A549 (cell line): ENCODE measurements at regions not wholly inside any gene's neighbourhood (a gene's known extent, or its start where the extent isn't known, plus 50 kb on each side); places are given as distances from the start of the nearest gene placed in this dataset.

Source experiments
- ATAC-seq, 2 experiments: fragments of 200-7000 bp in 1 of 2; fragments of >200 bp in 1 of 2; cut with Nextera tagmentation in 1 of 2; cut with Tn5 transposase in 1 of 2; 3 replicates each; pipeline versions ENCODE4 v1.8.0 to v1.9.1; 2018 to 2020; ENCODE audit warnings: mild to moderate bottlenecking in 1 of 2, moderate library complexity in 1 of 2
- CTCF ChIA-PET: fragments of 300-600 bp; sonication (Branson Sonifier 250); formaldehyde crosslinking; extraction: SDS; loops from one replicate; lab custom pipeline; 2021; ENCODE audit warnings: antibody characterized with exemption, inconsistent platforms; lab: Yijun Ruan, JAX
- POLR2A ChIA-PET: fragments of 350-600 bp; formaldehyde crosslinking; extraction: SDS; loops from one replicate; lab custom pipeline; 2021; ENCODE audit warnings: antibody characterized with exemption, inconsistent platforms; lab: Yijun Ruan, JAX
- DNase-seq, 2 experiments: peaks; one replicate each; pipeline versions ENCODE4 v3.0.0 to v3.0.0-alpha.2; 2011 to 2016; ENCODE audit warnings: low read depth in 1 of 2, low spot score in 1 of 2
- FAIRE-seq: peaks from 2 replicates; lab custom pipeline; 2011; peaks lifted over from hg19 to GRCh38; lab: Jason Lieb, UNC
- H3K27ac ChIP-seq, 2 experiments: fragments of >200 bp; sonication (Bioruptor Twin); formaldehyde crosslinking; 3 replicates each; pipeline ENCODE4 v1.5.1; 2016 to 2017
- H3K4me1 ChIP-seq: fragments of >200 bp; sonication (Bioruptor Twin); formaldehyde crosslinking; 3 replicates; pipeline ENCODE4 v1.6.1; 2016
- H3K4me2 ChIP-seq: fragments of >200 bp; sonication (Bioruptor Twin); formaldehyde crosslinking; 3 replicates; pipeline ENCODE4 v1.6.1; 2016
- H3K4me3 ChIP-seq: fragments of >200 bp; sonication (Bioruptor Twin); formaldehyde crosslinking; 3 replicates; pipeline ENCODE4 v1.5.1; 2016
- H3K9me3 ChIP-seq: fragments of >200 bp; sonication (Bioruptor Twin); formaldehyde crosslinking; 3 replicates; pipeline ENCODE4 v1.6.1; 2016
- CBX2 ChIP-seq: fragments of 200-600 bp; sonication (generic); IDR thresholded peaks from 2 replicates; pipeline ENCODE4 v1.6.1; 2016; ENCODE audit warnings: low read depth, mild to moderate bottlenecking, borderline replicate concordance
- CTCF ChIP-seq: fragments of >200 bp; sonication (Bioruptor Twin); formaldehyde crosslinking; IDR thresholded peaks from 3 replicates; pipeline ENCODE4 v1.5.1; 2016
- EHMT2 ChIP-seq: fragments of 200-600 bp; sonication (generic); IDR thresholded peaks from 2 replicates; pipeline ENCODE4 v1.6.1; 2016; ENCODE audit warnings: antibody characterized with exemption, low read depth, mild to moderate bottlenecking, moderate library complexity
- ESRRA ChIP-seq: fragments of 150-350 bp; IDR thresholded peaks from 2 replicates; pipeline ENCODE4 v1.6.1; 2014; ENCODE audit warnings: mild to moderate bottlenecking, low read length, borderline replicate concordance
- FOSB ChIP-seq: fragments of 250-450 bp; sonication (Bioruptor Pico); IDR thresholded peaks from 2 replicates; pipeline ENCODE4 v1.5.0; 2020; ENCODE audit warnings: mild to moderate bottlenecking, moderate library complexity
- GATA3 ChIP-seq: IDR thresholded peaks from 2 replicates; pipeline ENCODE4 v1.6.1; 2012; ENCODE audit warnings: borderline replicate concordance
- HDAC2 ChIP-seq: fragments of 200-600 bp; sonication (generic); IDR thresholded peaks from 2 replicates; pipeline ENCODE4 v1.6.1; 2016
- HES2 ChIP-seq: fragments of >200 bp; sonication (Bioruptor Twin); formaldehyde crosslinking; IDR thresholded peaks from 2 replicates; pipeline ENCODE4 v1.6.1; 2016
- HEYL ChIP-seq: fragments of 250-450 bp; sonication (Bioruptor Pico); IDR thresholded peaks from 2 replicates; pipeline ENCODE4 v1.8.0; 2021; ENCODE audit warnings: mild to moderate bottlenecking, moderate library complexity
- HMGXB4 ChIP-seq: fragments of 250-450 bp; sonication (Bioruptor Pico); IDR thresholded peaks from 2 replicates; pipeline ENCODE4 v1.5.0; 2021; ENCODE audit warnings: mild to moderate bottlenecking, moderate library complexity, borderline replicate concordance
- HOXB13 ChIP-seq: fragments of 250-450 bp; sonication (Bioruptor Pico); IDR thresholded peaks from 2 replicates; pipeline ENCODE4 v1.5.0; 2020; ENCODE audit warnings: low read depth, mild to moderate bottlenecking, moderate library complexity
- MAZ ChIP-seq: fragments of 150-350 bp; IDR thresholded peaks from 2 replicates; pipeline ENCODE4 v1.6.1; 2014; ENCODE audit warnings: antibody characterized with exemption, low read depth, low read length, borderline replicate concordance
- MYC ChIP-seq: IDR thresholded peaks from 2 replicates; pipeline ENCODE4 v1.6.1; 2012; ENCODE audit warnings: mild to moderate bottlenecking, inconsistent platforms, low read length, improper control_type of control experiment, borderline replicate concordance
- NFE2L2 ChIP-seq: fragments of 150-350 bp; conservative IDR thresholded peaks from 2 replicates; pipeline ENCODE4 v1.6.1; 2014; ENCODE audit warnings: low read length
- RAD21 ChIP-seq, 2 experiments: fragments of >200 bp in 1 of 2; sonication (Bioruptor Twin) in 1 of 2; formaldehyde crosslinking in 1 of 2; IDR thresholded peaks in 1 of 2; conservative IDR thresholded peaks in 1 of 2; 2 replicates in 1 of 2; 3 replicates in 1 of 2; pipeline ENCODE4 v1.6.1; 2012 to 2018; ENCODE audit warnings: inconsistent platforms in 1 of 2
- RFX5 ChIP-seq: fragments of 450-650 bp; IDR thresholded peaks from 2 replicates; pipeline ENCODE4 v1.7.1; 2014; ENCODE audit warnings: antibody characterized with exemption, mild to moderate bottlenecking, moderate library complexity
- SMC3 ChIP-seq: fragments of >200 bp; sonication (Bioruptor Twin); formaldehyde crosslinking; IDR thresholded peaks from 3 replicates; pipeline ENCODE4 v1.6.1; 2018; ENCODE audit warnings: inconsistent platforms
- ZC3H11A ChIP-seq: fragments of 450-650 bp; IDR thresholded peaks from 2 replicates; pipeline ENCODE4 v1.6.1; 2014; ENCODE audit warnings: antibody characterized with exemption, mild to moderate bottlenecking
- WGBS: methylation state at CpG from one replicate; pipeline ENCODE4 v1.1.6; 2017; ENCODE audit errors: missing lambda C conversion rate; 5-methylcytosine and 5-hydroxymethylcytosine counted together
- TF ChIP-seq, protein P1 (sequence below): fragments of 150-350 bp; IDR thresholded peaks from 2 replicates; pipeline ENCODE4 v1.6.1; 2014; ENCODE audit warnings: low read depth, mild to moderate bottlenecking, low read length
- TF ChIP-seq, protein P2 (sequence below): fragments of 200-600 bp; sonication (generic); IDR thresholded peaks from 2 replicates; pipeline ENCODE4 v1.6.1; 2016; ENCODE audit warnings: antibody characterized with exemption, mild to moderate bottlenecking, moderate library complexity

- TF ChIP-seq, protein P1, sequence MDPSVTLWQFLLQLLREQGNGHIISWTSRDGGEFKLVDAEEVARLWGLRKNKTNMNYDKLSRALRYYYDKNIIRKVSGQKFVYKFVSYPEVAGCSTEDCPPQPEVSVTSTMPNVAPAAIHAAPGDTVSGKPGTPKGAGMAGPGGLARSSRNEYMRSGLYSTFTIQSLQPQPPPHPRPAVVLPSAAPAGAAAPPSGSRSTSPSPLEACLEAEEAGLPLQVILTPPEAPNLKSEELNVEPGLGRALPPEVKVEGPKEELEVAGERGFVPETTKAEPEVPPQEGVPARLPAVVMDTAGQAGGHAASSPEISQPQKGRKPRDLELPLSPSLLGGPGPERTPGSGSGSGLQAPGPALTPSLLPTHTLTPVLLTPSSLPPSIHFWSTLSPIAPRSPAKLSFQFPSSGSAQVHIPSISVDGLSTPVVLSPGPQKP = no peak
- TF ChIP-seq ZC3H11A (no peak), HMGXB4 (no peak), RAD21 (conservative IDR thresholded peaks at IDR 0.05 in 1 of 2, IDR thresholded peaks at IDR 0.05 in 1 of 2) (no peak), SMC3 (no peak), HEYL (CRISPR knock-in tag) (no peak), EHMT2 (no peak)
- TF ChIP-seq, all 56 proteins: peak for 0
Measured at GRCh38 chr13:107665926-107666458, 549.3 kb downstream of the LIG4 start (continued).

DNA sequence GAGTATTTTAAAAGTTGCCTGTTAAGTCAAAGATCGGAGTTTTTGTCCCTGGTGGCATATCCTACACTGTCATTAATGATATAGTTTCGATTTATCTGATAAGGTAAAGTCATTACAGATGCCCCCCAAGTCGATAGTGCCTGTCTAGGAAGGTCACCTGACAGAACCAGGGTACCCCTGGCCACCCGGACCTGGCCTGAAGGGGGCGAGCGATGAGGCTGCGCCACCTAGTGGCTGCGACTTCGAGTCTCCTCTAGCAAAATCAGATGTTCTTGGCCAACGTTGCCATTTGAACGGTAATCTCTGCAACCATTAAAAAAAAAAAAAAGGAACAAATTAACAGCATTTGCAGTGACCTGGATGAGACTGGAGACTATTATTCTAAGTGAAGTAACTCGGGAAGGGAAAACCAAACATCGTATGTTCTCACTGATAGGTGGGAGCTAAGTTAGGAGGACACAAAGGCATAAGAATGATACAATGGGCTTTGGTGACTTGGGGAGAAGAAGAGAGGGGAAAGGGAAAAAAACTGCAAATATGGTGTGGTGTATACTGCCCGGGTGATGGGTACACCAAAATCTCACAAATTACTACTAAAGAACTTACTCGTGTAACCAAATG lies 565.1 kb downstream of the LIG4 start:
- Histone ChIP-seq H3K4me2 (no peak overlapping the region), H3K4me3 (no peak overlapping the region), H3K27ac (no peak overlapping the region), H3K4me1 (no peaks in the 10 kb centered on the region), H3K9me3 (no peaks in the 10 kb centered on the region)
- FAIRE-seq = no peak
- peak in 1 of 2 experiments; percentile 86; a peak in 3 of 6 replicates for ATAC-seq
- peak in 1 of 2 experiments; percentile 27 for DNase-seq
- ChIA-PET POLR2A (no interaction called here), CTCF (interaction anchor here (0.6 to 1.2 kb wide), 6 partner anchors 11 to 1100 kb away, joined by 3 to 5 read pairs (median 3); no protein-coding TSS in a partner anchor)
- peak; percentile 24 to 43; a peak in 4 of 5 replicates for TF ChIP-seq RAD21 (conservative IDR thresholded peaks at IDR 0.05 in 1 of 2, IDR thresholded peaks at IDR 0.05 in 1 of 2)
- no peak for TF ChIP-seq GATA3
- peak; percentile 42 for TF ChIP-seq CTCF
- no peak for TF ChIP-seq ESRRA
- no peak for TF ChIP-seq NFE2L2
- TF ChIP-seq SMC3 = peak; percentile 28; the same call in 2 of the 3 replicates
- WGBS = 20% methylated on average over 7 of the region's 15 CpGs

GRCh38 chr13:107649079-107649478 lies 566.3 kb downstream of the LIG4 start:
- ChIA-PET POLR2A (no interaction called here), CTCF (interaction anchor here (1.0 kb wide), 1 partner anchor 13 kb away, joined by 3 read pairs; no protein-coding TSS in a partner anchor)
- FAIRE-seq (no peak), ATAC-seq (no peak), DNase-seq (no peak)
- Histone ChIP-seq H3K4me3 (no peak overlapping the region), H3K27ac (no peak overlapping the region), H3K4me2 (no peak overlapping the region), H3K4me1 (no peaks in the 10 kb centered on the region), H3K9me3 (no peaks in the 10 kb centered on the region)
- TF ChIP-seq CBX2 (no peak), RAD21 (conservative IDR thresholded peaks at IDR 0.05 in 1 of 2, IDR thresholded peaks at IDR 0.05 in 1 of 2) (no peak), HOXB13 (no peak), MAZ (no peak), NFE2L2 (no peak), FOSB (CRISPR knock-in tag) (no peak), HES2 (no peak), HDAC2 (no peak), ESRRA (no peak), RFX5 (no peak), MYC (no peak)
- TF ChIP-seq, protein P1 = no peak
- TF ChIP-seq, protein P2, sequence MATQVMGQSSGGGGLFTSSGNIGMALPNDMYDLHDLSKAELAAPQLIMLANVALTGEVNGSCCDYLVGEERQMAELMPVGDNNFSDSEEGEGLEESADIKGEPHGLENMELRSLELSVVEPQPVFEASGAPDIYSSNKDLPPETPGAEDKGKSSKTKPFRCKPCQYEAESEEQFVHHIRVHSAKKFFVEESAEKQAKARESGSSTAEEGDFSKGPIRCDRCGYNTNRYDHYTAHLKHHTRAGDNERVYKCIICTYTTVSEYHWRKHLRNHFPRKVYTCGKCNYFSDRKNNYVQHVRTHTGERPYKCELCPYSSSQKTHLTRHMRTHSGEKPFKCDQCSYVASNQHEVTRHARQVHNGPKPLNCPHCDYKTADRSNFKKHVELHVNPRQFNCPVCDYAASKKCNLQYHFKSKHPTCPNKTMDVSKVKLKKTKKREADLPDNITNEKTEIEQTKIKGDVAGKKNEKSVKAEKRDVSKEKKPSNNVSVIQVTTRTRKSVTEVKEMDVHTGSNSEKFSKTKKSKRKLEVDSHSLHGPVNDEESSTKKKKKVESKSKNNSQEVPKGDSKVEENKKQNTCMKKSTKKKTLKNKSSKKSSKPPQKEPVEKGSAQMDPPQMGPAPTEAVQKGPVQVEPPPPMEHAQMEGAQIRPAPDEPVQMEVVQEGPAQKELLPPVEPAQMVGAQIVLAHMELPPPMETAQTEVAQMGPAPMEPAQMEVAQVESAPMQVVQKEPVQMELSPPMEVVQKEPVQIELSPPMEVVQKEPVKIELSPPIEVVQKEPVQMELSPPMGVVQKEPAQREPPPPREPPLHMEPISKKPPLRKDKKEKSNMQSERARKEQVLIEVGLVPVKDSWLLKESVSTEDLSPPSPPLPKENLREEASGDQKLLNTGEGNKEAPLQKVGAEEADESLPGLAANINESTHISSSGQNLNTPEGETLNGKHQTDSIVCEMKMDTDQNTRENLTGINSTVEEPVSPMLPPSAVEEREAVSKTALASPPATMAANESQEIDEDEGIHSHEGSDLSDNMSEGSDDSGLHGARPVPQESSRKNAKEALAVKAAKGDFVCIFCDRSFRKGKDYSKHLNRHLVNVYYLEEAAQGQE = no peak
